ENCODE measurements at regions not wholly inside any gene's neighbourhood (a gene's known extent, or its start where the extent isn't known, plus 50 kb on each side); places are given as distances from the start of the nearest gene placed in this dataset.

DNA sequence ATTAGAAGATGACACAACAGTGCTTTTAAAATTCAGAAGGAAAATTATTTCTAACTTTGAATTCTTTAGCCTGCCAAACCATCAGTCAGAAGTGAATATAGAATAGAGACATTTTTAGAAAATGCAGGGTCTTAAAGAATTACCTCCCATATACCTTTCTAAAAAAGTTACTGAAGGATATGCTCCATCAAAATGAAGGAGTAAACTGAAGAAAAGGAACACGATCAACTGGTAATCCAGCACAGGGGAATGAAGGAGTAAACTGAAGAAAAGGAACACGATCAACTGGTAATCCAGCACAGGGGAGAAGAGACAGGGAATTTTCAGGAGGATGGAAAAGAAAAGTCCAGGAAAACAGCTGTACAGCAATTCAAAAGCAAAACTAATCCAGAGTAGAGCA lies 75.4 kb upstream of the LDLRAD3 start:
- H3K9me3 Mint-ChIP-seq, result peaks cover 8% of the 10 kb centered on the region
- H3K27me3 Mint-ChIP-seq, result peaks cover 2 to 9% of the 10 kb centered on the region in 2 donors
- DNase-seq (ENCODE audit: low spot score) (no peak), ATAC-seq (no peak)
- H3K27ac Mint-ChIP-seq, result no peak overlapping the region
- no peaks in the 10 kb centered on the region for H3K4me1 Mint-ChIP-seq (ENCODE audit: low read depth in 2 of 2)
- peaks cover 17% of the 10 kb centered on the region for H3K36me3 Mint-ChIP-seq
- H3K4me3 Mint-ChIP-seq, result no peak overlapping the region

DNA sequence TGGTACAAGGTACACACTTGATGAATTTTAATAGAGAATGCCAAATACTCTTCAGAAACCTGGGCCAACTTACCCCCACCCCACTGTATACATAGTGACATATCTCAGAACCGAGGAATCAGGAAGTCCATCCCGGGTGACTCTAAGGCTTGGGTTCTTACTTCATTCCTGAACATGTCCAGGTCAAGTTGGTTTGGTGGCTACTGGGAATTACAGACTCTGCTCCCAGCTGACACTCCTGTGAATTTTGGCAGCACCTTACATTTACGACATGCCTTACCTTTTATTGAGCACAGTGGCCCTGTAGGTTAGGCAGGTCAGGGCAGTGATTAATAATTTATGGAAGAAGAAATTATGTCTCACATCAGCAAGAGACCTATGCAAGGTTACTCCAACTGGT lies 70.1 kb upstream of the LDLRAD3 start:
- Mint-ChIP-seq H3K4me3 (no peak overlapping the region), H3K36me3 (peaks cover 1% of the 10 kb centered on the region)
- no peak for ATAC-seq

DNA sequence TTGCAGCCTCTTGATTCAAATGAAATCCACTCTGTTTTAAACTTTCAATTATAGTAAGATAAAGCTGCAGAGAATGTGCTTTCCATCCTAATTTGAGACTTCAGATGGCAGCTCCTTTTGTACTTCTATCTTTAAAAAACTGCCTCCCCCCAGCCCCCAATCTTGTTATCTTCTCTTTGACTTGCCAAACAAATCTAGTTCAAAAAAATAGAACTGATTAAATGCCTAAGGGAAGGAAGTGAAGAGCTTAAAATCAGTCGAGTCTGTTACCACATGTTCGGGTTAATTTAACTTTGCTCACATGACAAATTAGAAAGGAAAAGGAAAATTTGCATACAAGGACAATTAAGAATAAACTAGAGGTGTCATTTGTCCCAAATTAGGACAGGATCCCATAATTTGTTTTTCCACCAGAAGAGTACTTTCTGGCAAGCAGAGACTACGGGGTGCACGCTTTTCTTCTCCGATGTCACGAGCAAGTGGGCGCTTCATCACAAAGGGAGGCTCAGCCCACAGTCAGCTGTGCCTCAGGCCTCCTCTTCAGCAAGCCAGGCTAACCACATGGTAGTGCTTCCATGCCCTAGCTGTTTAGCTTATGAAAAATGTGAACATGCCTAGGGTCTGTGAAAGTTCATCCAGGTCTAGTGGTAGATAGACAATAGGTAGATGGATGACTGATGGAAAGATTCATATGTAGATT lies 69.0 kb upstream of the LDLRAD3 start:
- Mint-ChIP-seq H3K4me1 (ENCODE audit: low read depth in 2 of 2) (no peaks in the 10 kb centered on the region), H3K27me3 (peaks cover 9 to 16% of the 10 kb centered on the region in 2 donors), H3K27ac (no peak overlapping the region), H3K4me3 (no peak overlapping the region), H3K9me3 (no peaks in the 10 kb centered on the region), H3K36me3 (no peaks in the 10 kb centered on the region)
- ATAC-seq (no peak), DNase-seq (ENCODE audit: low spot score) (no peak)

More for the DNA sequence above, 70.1 kb upstream of the LDLRAD3 start:
- Mint-ChIP-seq H3K9me3 (peaks cover under 1% of the 10 kb centered on the region), H3K27ac (no peak overlapping the region), H3K4me1 (ENCODE audit: low read depth in 2 of 2) (no peaks in the 10 kb centered on the region), H3K27me3 (peaks cover 4 to 16% of the 10 kb centered on the region in 2 donors)
- no peak for DNase-seq (ENCODE audit: low spot score)

- ATAC-seq (no peak), DNase-seq (ENCODE audit: low spot score) (no peak)
- no peaks in the 10 kb centered on the region for H3K4me1 Mint-ChIP-seq (ENCODE audit: low read depth in 2 of 2)
- no peak overlapping the region for H3K27ac Mint-ChIP-seq
- H3K27me3 Mint-ChIP-seq, result peaks cover 10 to 16% of the 10 kb centered on the region in 2 donors
- no peaks in the 10 kb centered on the region for H3K36me3 Mint-ChIP-seq
- no peaks in the 10 kb centered on the region for H3K9me3 Mint-ChIP-seq
- no peak overlapping the region for H3K4me3 Mint-ChIP-seq
These were observed 68.4 kb upstream of the LDLRAD3 start for GRCh38 chr11:35875466-35875865.

GRCh38 chr11:35876786-35877185 lies 67.1 kb upstream of the LDLRAD3 start:
- H3K27me3 Mint-ChIP-seq, result peaks cover 7 to 10% of the 10 kb centered on the region in 2 donors
- no peak overlapping the region for H3K27ac Mint-ChIP-seq
- no peaks in the 10 kb centered on the region for H3K36me3 Mint-ChIP-seq
- ATAC-seq (peak in 1 of 2 donors; percentile 45), DNase-seq (ENCODE audit: low spot score) (no peak)
- H3K4me3 Mint-ChIP-seq, result no peak overlapping the region
- no peaks in the 10 kb centered on the region for H3K4me1 Mint-ChIP-seq (ENCODE audit: low read depth in 2 of 2)
- H3K9me3 Mint-ChIP-seq, result no peaks in the 10 kb centered on the region

DNA sequence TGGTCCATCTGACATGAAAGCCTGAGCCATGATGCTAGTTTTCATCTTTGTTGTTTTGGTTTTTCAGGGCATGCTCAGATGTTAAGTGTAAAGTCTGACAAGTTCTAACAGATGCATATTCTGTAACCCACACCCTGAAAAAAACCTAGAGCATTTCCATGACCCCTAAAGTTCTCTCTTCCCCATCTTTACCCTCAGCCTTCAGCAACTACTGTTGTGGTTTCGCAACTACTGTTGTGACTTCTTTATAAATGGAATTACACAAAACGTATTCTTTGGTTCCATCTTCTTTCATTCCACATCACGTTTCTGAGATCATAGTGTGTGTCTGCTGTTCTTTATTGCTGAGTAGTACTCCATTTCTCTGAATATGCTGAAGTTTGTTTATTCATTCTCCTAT lies 65.1 kb upstream of the LDLRAD3 start:
- DNase-seq (ENCODE audit: low spot score), result no peak
- no peak for ATAC-seq
- Mint-ChIP-seq H3K27me3 (peaks cover 7 to 10% of the 10 kb centered on the region in 2 donors), H3K4me3 (no peak overlapping the region), H3K4me1 (ENCODE audit: low read depth in 2 of 2) (no peaks in the 10 kb centered on the region), H3K27ac (no peak overlapping the region), H3K36me3 (no peaks in the 10 kb centered on the region), H3K9me3 (no peaks in the 10 kb centered on the region)

DNA sequence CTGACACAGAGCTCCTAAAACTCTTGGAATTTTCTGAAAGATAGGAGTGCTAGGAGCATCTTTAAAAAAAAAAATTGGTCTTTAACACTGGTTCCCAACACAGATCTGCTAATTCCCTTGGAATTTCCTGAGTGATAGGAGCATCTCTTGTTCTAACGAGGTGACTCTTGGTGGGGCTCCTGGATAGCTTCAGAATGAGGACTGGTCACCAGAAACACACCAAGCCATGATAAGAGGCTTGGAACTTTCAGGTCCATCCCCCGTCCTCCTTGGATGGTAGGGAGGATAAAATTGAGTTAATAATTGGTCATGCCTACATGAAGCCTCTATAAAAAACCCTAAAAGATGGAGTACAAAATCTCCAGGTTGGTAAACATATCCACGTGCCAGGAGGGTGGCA lies 64.5 kb upstream of the LDLRAD3 start:
- peaks cover 7 to 13% of the 10 kb centered on the region in 2 donors for H3K27me3 Mint-ChIP-seq
- H3K4me1 Mint-ChIP-seq (ENCODE audit: low read depth in 2 of 2), result no peaks in the 10 kb centered on the region
- no peak for ATAC-seq
- H3K4me3 Mint-ChIP-seq, result no peak overlapping the region
- H3K36me3 Mint-ChIP-seq, result no peaks in the 10 kb centered on the region
- H3K9me3 Mint-ChIP-seq, result no peaks in the 10 kb centered on the region
- DNase-seq (ENCODE audit: low spot score), result no peak
- H3K27ac Mint-ChIP-seq, result no peak overlapping the region

DNA sequence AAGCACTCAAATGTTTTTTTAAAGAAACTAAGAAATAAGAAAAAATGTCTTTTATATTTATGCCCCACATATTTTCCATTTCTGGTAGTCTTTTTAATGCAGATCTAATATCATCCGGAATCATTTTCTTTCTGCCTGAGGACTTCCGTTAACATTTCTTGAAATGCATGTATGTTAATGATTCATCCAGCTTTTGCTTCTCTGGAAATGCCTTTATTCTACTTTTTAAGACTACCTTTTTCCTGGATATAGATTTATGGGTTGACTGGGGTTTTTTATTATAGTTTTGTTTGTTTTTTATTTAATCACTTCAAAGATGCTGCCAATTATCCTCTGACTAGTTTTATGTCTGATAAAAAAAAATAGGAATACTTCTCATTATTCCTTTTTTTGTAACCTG lies 57.1 kb upstream of the LDLRAD3 start:
- no peaks in the 10 kb centered on the region for H3K9me3 Mint-ChIP-seq
- peaks cover 13 to 15% of the 10 kb centered on the region in 2 donors for H3K27me3 Mint-ChIP-seq
- no peaks in the 10 kb centered on the region for H3K36me3 Mint-ChIP-seq
- no peaks in the 10 kb centered on the region for H3K4me1 Mint-ChIP-seq (ENCODE audit: low read depth in 2 of 2)
- ATAC-seq, result no peak
- no peak for DNase-seq (ENCODE audit: low spot score)
- H3K27ac Mint-ChIP-seq, result no peak overlapping the region
- no peak overlapping the region for H3K4me3 Mint-ChIP-seq

DNA sequence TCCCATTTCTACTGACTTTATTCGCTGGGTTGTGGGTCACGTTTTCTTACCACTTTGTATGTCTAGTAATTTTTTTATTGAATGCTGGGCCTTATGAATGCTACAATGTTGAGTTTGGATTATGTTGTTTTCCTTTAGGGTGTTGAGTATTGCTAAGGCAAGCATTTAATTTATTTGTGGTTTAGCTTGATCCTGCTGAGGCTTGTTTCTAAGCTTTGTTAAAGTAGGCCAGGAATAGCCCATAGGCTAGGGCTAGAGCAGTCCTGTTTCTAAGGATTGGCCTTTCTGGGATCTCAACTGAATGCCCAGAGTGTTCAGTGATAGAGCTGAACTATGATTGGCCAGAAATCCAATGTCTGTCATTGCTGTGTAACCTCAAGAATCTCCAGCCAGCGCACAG lies 56.1 kb upstream of the LDLRAD3 start:
- Mint-ChIP-seq H3K4me1 (ENCODE audit: low read depth in 2 of 2) (no peaks in the 10 kb centered on the region), H3K4me3 (no peak overlapping the region), H3K9me3 (no peaks in the 10 kb centered on the region), H3K27me3 (peaks cover 15% of the 10 kb centered on the region in 2 donors), H3K27ac (no peak overlapping the region), H3K36me3 (no peaks in the 10 kb centered on the region)
- no peak for DNase-seq (ENCODE audit: low spot score)
- ATAC-seq, result no peak

DNA sequence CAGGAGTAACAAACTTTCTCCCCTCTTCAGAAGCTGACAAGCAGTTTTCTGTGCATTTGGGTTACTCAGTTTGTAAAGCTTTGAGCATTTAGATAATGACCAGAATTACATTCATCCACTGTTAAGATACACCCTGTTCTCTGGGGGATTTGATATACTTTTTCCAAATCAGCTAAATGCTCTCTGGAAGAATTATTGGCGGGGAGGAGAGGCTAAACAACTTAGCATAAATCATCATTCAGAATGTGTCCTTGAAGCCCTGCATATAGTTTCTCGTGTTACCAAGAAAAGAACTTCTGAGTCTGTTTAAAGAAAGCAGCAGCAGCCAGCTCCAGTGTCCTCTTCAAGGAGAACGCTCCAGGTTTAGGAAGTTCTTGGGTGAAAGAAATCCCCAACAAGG lies 54.9 kb upstream of the LDLRAD3 start:
- Mint-ChIP-seq H3K36me3 (no peaks in the 10 kb centered on the region), H3K4me3 (no peak overlapping the region), H3K9me3 (no peaks in the 10 kb centered on the region), H3K27ac (no peak overlapping the region), H3K27me3 (peaks cover 15% of the 10 kb centered on the region in 2 donors), H3K4me1 (ENCODE audit: low read depth in 2 of 2) (no peaks in the 10 kb centered on the region)
- DNase-seq (ENCODE audit: low spot score), result no peak
- ATAC-seq, result no peak

DNA sequence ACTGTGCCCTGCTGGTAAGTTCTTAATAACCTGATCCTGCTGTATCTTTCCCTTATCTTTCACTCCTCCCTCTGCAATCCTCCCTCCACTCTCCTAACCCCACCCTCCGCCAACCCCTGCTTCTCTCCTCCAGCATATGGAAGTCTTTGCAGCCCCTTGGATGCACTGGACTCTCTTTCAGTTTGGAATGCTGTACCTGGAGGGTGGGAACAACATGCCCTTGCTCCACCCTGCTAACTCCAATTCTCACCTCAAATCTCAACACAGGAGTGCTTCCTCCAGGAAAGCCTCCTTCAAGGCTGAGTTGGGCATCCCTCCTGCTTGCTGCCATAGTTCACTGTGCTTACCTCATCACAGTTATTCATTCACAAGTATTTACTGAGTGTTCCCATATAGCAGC lies 52.8 kb upstream of the LDLRAD3 start:
- no peaks in the 10 kb centered on the region for H3K36me3 Mint-ChIP-seq
- no peak for DNase-seq (ENCODE audit: low spot score)
- ATAC-seq, result no peak
- H3K27ac Mint-ChIP-seq, result no peak overlapping the region
- H3K4me1 Mint-ChIP-seq (ENCODE audit: low read depth in 2 of 2), result no peaks in the 10 kb centered on the region
- no peaks in the 10 kb centered on the region for H3K9me3 Mint-ChIP-seq
- H3K4me3 Mint-ChIP-seq, result no peak overlapping the region
- H3K27me3 Mint-ChIP-seq, result peaks cover 10 to 15% of the 10 kb centered on the region in 2 donors

DNA sequence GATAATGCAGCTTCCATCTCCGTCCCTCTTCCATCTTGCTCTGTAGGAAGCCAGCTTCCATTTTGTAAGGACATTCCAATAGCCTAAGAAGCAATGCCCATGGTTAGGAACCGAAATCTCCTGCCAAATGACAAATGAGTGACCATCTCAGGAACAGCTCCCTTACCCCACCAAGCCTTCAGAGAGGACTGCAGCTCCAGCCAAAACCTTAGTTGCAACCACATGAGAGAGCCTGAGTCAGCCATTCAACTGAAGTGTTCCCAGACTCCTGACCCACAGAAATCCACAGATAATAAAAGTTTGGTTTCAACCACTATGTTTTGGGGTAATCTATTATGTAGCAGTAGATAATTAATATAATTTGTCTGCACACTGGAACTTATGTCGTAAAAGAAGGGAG lies 51.7 kb upstream of the LDLRAD3 start:
- Mint-ChIP-seq H3K27me3 (peaks cover 14 to 22% of the 10 kb centered on the region in 2 donors), H3K4me3 (no peak overlapping the region), H3K36me3 (no peaks in the 10 kb centered on the region), H3K4me1 (ENCODE audit: low read depth in 2 of 2) (no peaks in the 10 kb centered on the region), H3K27ac (no peak overlapping the region), H3K9me3 (no peaks in the 10 kb centered on the region)
- ATAC-seq, result no peak
- DNase-seq (ENCODE audit: low spot score), result no peak

GRCh38 chr11:35893796-35894475 lies 49.9 kb upstream of the LDLRAD3 start:
- H3K9me3 Mint-ChIP-seq, result no peaks in the 10 kb centered on the region
- no peaks in the 10 kb centered on the region for H3K4me1 Mint-ChIP-seq (ENCODE audit: low read depth in 2 of 2)
- no peaks in the 10 kb centered on the region for H3K36me3 Mint-ChIP-seq
- H3K4me3 Mint-ChIP-seq, result no peak overlapping the region
- peaks cover 13 to 17% of the 10 kb centered on the region in 2 donors for H3K27me3 Mint-ChIP-seq
- ATAC-seq (no peak), DNase-seq (ENCODE audit: low spot score) (no peak)
- no peak overlapping the region for H3K27ac Mint-ChIP-seq
